Thyroid gland (tissue), 4 donors: ENCODE measurements at regions not wholly inside any gene's neighbourhood (a gene's known extent, or its start where the extent isn't known, plus 50 kb on each side); places are given as distances from the start of the nearest gene placed in this dataset.

Source experiments
- CTCF ChIP-seq, 6 experiments: fragments of 200-600 bp in 3 of 6; fragments of 450-650 bp in 3 of 6; sonication (generic) in 3 of 6; IDR thresholded peaks; one replicate each; pipeline ENCODE4 v1.5.1; 2016 to 2019; ENCODE audit warnings: antibody characterized with exemption in 6 of 6, mild to moderate bottlenecking in 2 of 6, inconsistent platforms in 1 of 6, moderate library complexity in 1 of 6
- POLR2A ChIP-seq, 2 donors: fragments of 450-650 bp; IDR thresholded peaks; one replicate each; pipeline ENCODE4 v1.6.1; 2017; ENCODE audit warnings: antibody characterized with exemption in 2 of 2, mild to moderate bottlenecking in 2 of 2, moderate library complexity in 1 of 2

GRCh38 chr11:103601225-103601846, 435.1 kb upstream of the DDI1 start:
- TF ChIP-seq POLR2A (IDR thresholded peaks at IDR 0.05) (no peak), CTCF (IDR thresholded peaks at IDR 0.05) (peak; percentile 35 to 89 (median 65))
